GM12892 (cell line): ENCODE measurements at regions not wholly inside any gene's neighbourhood (a gene's known extent, or its start where the extent isn't known, plus 50 kb on each side); places are given as distances from the start of the nearest gene placed in this dataset.

Experiments
- POLR2A ChIP-seq: IDR thresholded peaks from 2 replicates; pipeline ENCODE4 v1.6.1; 2011; ENCODE audit warnings: low read depth, low read length, control low read depth
- POLR2AphosphoS5 ChIP-seq: IDR thresholded peaks from 2 replicates; pipeline ENCODE4 v1.6.1; 2011; ENCODE audit warnings: low read depth, low read length, control low read depth

DNA sequence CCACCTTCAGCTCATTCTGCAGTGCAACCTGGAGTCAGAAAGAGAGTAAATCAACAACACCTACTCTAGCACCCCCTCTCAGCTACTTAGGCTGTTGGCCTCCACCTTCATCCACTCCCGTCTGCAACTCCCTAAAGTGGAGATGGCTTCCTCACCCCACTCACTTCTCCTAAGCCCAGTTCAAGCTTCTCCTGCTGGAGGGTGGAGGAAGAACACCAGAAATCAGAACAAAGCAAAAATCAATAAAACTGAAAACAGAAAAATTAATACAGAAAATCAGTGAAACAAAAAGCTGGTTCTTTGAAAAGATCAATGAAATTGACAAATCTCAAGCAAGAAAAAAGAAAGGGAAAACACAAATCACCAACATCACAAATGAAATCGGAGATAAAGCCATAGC, 191.7 kb downstream of the ANAPC1 start:
- TF ChIP-seq POLR2A (no peak), POLR2AphosphoS5 (no peak)
